B cell (primary cell): ENCODE measurements at regions not wholly inside any gene's neighbourhood (a gene's known extent, or its start where the extent isn't known, plus 50 kb on each side); places are given as distances from the start of the nearest gene placed in this dataset.
"Not testable (repeated sequence)": the region's sequence is repeated elsewhere in the genome, so short reads cannot be mapped to it uniquely, and the experiment has no call there.

Experiments used
- EZH2 ChIP-seq: IDR thresholded peaks from 2 replicates; pipeline ENCODE4 v1.6.1; 2012; ENCODE audit warnings: borderline replicate concordance, low read depth, mild to moderate bottlenecking, moderate library complexity, low read length; ENCODE audit not compliant: insufficient read depth, poor library complexity, severe bottlenecking
- TF ChIP-seq, protein P1 (sequence below): fragments of 200-600 bp; IDR thresholded peaks from one replicate; pipeline ENCODE4 v1.8.0; 2022; ENCODE audit warnings: antibody characterized with exemption, mild to moderate bottlenecking

DNA sequence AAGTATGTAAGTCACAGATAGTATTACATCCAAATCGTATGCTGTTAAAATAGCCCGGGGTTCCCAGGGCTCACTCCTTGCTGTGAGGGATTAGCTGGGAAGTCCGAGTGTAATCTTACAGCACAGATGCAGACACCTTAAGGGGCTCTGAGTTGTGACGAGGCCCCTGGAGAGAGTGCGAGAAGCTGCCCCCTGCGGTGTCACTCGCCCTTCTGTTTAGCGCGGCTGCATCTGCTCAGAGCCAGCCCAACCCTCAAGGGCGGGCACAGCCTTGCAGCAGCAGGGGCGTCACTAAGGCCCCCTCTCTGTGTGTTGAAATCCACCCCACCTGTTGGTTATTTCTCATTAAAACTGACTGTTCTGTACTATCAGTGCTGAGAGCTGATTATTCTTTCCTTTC lies 135.8 kb downstream of the LAT start:
- TF ChIP-seq, protein P1, sequence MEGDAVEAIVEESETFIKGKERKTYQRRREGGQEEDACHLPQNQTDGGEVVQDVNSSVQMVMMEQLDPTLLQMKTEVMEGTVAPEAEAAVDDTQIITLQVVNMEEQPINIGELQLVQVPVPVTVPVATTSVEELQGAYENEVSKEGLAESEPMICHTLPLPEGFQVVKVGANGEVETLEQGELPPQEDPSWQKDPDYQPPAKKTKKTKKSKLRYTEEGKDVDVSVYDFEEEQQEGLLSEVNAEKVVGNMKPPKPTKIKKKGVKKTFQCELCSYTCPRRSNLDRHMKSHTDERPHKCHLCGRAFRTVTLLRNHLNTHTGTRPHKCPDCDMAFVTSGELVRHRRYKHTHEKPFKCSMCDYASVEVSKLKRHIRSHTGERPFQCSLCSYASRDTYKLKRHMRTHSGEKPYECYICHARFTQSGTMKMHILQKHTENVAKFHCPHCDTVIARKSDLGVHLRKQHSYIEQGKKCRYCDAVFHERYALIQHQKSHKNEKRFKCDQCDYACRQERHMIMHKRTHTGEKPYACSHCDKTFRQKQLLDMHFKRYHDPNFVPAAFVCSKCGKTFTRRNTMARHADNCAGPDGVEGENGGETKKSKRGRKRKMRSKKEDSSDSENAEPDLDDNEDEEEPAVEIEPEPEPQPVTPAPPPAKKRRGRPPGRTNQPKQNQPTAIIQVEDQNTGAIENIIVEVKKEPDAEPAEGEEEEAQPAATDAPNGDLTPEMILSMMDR = not testable (repeated sequence)
- not testable (repeated sequence) for TF ChIP-seq EZH2
